ENCODE measurements at regions not wholly inside any gene's neighbourhood (a gene's known extent, or its start where the extent isn't known, plus 50 kb on each side); places are given as distances from the start of the nearest gene placed in this dataset.

DNA sequence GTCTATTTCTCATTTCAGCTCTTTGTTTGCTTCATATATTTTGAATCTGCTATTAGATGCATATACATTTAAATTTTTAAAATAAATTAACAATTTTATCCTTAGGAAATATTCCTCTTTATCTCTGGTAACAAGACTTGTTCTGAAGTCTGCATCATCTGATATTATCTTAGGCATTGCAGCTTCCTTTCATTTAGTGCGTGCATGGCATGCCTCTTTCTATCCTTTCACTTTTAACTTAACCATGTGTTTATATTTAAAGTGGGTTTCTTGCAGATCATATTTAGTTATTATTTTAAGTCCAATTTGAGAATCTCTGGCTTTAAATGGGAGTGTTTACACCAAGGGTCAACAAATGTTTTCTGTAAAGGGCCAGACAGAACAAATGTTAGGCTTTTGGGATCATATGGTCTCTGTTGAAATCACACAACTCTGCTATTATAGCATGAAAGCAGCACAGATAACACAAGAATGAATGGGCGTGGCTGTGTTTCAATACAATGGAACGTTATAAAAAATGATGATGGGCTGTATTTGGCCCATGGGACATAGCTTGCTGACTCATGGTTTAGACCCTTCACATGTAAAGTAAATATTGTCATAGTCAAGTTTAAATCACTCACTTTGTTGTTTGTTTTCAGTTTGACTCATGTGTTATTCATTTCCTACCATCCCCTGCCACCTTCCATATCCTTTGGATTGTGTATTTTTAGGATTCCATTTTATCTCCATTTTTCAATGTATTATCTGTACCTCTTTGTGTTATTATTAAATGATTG is 83.9 kb upstream of the SNX19 start:
- TF ChIP-seq ZNF785 (CRISPR knock-in tag; IDR thresholded peaks at IDR 0.05): no peak
- no peak for TF ChIP-seq RCOR1 (IDR thresholded peaks at IDR 0.05; ENCODE audit: borderline replicate concordance in 1 of 2, low read depth in 2 of 2, low read length in 2 of 2)
- TF ChIP-seq, protein P1, sequence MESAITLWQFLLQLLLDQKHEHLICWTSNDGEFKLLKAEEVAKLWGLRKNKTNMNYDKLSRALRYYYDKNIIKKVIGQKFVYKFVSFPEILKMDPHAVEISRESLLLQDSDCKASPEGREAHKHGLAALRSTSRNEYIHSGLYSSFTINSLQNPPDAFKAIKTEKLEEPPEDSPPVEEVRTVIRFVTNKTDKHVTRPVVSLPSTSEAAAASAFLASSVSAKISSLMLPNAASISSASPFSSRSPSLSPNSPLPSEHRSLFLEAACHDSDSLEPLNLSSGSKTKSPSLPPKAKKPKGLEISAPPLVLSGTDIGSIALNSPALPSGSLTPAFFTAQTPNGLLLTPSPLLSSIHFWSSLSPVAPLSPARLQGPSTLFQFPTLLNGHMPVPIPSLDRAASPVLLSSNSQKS (CRISPR knock-in tag; IDR thresholded peaks at IDR 0.05): no peak
- TF ChIP-seq, protein P2, sequence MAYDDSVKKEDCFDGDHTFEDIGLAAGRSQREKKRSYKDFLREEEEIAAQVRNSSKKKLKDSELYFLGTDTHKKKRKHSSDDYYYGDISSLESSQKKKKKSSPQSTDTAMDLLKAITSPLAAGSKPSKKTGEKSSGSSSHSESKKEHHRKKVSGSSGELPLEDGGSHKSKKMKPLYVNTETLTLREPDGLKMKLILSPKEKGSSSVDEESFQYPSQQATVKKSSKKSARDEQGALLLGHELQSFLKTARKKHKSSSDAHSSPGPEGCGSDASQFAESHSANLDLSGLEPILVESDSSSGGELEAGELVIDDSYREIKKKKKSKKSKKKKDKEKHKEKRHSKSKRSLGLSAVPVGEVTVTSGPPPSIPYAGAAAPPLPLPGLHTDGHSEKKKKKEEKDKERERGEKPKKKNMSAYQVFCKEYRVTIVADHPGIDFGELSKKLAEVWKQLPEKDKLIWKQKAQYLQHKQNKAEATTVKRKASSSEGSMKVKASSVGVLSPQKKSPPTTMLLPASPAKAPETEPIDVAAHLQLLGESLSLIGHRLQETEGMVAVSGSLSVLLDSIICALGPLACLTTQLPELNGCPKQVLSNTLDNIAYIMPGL (CRISPR knock-in tag; IDR thresholded peaks at IDR 0.05): no peak
- TF ChIP-seq YY1 (IDR thresholded peaks at IDR 0.05; ENCODE audit: borderline replicate concordance in 1 of 3, control insufficient read depth in 1 of 3, extremely low read depth in 1 of 3, insufficient read depth in 3 of 3, insufficient read length in 1 of 3, insufficient replicate concordance in 2 of 3, low read depth in 1 of 3, low read length in 2 of 3): no peak
- no peak for TF ChIP-seq FOXJ3 (CRISPR knock-in tag; IDR thresholded peaks at IDR 0.05)
- no peak for TF ChIP-seq JUN (IDR thresholded peaks at IDR 0.05; ENCODE audit: borderline replicate concordance, low read depth, low read length)
- TF ChIP-seq JUN (CRISPR knock-in tag; IDR thresholded peaks at IDR 0.05; ENCODE audit: borderline replicate concordance): no peak
- TF ChIP-seq RBBP5 (IDR thresholded peaks at IDR 0.05; ENCODE audit: borderline replicate concordance, insufficient read depth, low read length, poor library complexity, severe bottlenecking): no peak
- no peak for TF ChIP-seq PRDM10 (IDR thresholded peaks at IDR 0.05; ENCODE audit: partially characterized antibody)
- no peak for TF ChIP-seq ELF4 (CRISPR knock-in tag; IDR thresholded peaks at IDR 0.05)
- TF ChIP-seq MAFK (IDR thresholded peaks at IDR 0.05; ENCODE audit: low read length): no peak
- no peak for TF ChIP-seq ZNF592 (IDR thresholded peaks at IDR 0.05)
- TF ChIP-seq SRSF1 (IDR thresholded peaks at IDR 0.05; ENCODE audit: low read depth, low read length): no peak
- TF ChIP-seq TAF1 (IDR thresholded peaks at IDR 0.05; ENCODE audit: control insufficient read depth, extremely low read depth, insufficient read depth, low read length, severe bottlenecking): no peak

Data from K562 (cell line).